Karpas-422 (cell line): ENCODE measurements at regions not wholly inside any gene's neighbourhood (a gene's known extent, or its start where the extent isn't known, plus 50 kb on each side); places are given as distances from the start of the nearest gene placed in this dataset.

Experiments used
- DNase-seq: peaks from one replicate; pipeline ENCODE4 v3.0.0-alpha.2; 2015
- H2AFZ ChIP-seq: fragments of 200-600 bp; sonication (generic); 2 replicates; pipeline ENCODE4 v1.6.1; 2014; ENCODE audit warnings: antibody characterized with exemption, low read length, mixed read lengths
- H3K27ac ChIP-seq: fragments of 200-600 bp; sonication (generic); 2 replicates; pipeline ENCODE4 v1.5.1; 2014; ENCODE audit warnings: mild to moderate bottlenecking, low read length, moderate library complexity
- H3K27me3 ChIP-seq: fragments of 200-600 bp; sonication (generic); 2 replicates; pipeline ENCODE4 v1.6.1; 2014; ENCODE audit warnings: low read length, mixed read lengths
- H3K36me3 ChIP-seq: fragments of 200-600 bp; sonication (generic); 2 replicates; pipeline ENCODE4 v1.6.1; 2014; ENCODE audit warnings: low read length, mixed read lengths; ENCODE audit not compliant: insufficient read depth
- H3K4me1 ChIP-seq: fragments of 200-600 bp; sonication (generic); 2 replicates; pipeline ENCODE4 v1.6.1; 2014; ENCODE audit warnings: mild to moderate bottlenecking, low read length, mixed read lengths
- H3K4me2 ChIP-seq: fragments of 200-600 bp; sonication (generic); 2 replicates; pipeline ENCODE4 v1.6.1; 2014; ENCODE audit warnings: low read length, low read depth, mild to moderate bottlenecking; ENCODE audit not compliant: poor library complexity, severe bottlenecking
- H3K4me3 ChIP-seq: fragments of 200-600 bp; sonication (generic); 2 replicates; pipeline ENCODE4 v1.5.1; 2014; ENCODE audit warnings: mild to moderate bottlenecking, antibody characterized with exemption, low read length, mixed read lengths
- H3K79me2 ChIP-seq: fragments of 200-600 bp; sonication (generic); 2 replicates; pipeline ENCODE4 v1.6.1; 2014; ENCODE audit warnings: mild to moderate bottlenecking, low read length, mixed read lengths
- H3K9ac ChIP-seq: fragments of 200-600 bp; sonication (generic); 2 replicates; pipeline ENCODE4 v1.6.0; 2014; ENCODE audit warnings: low read length
- H3K9me2 ChIP-seq: fragments of 200-600 bp; sonication (generic), shearing (Covaris generic); replicated peaks from 2 replicates; pipeline ENCODE4 v1.6.0; 2014; ENCODE audit warnings: mild to moderate bottlenecking, low read length, moderate library complexity; ENCODE audit not compliant: insufficient read depth
- H3K9me3 ChIP-seq: fragments of 300-700, 200-600 bp; sonication (generic); 2 replicates; pipeline ENCODE4 v1.6.1; 2014; ENCODE audit warnings: low read length, mixed read lengths
- H4K20me1 ChIP-seq: fragments of 200-600 bp; sonication (generic); 2 replicates; pipeline ENCODE4 v1.6.1; 2014; ENCODE audit warnings: mild to moderate bottlenecking, antibody characterized with exemption, low read length, low read depth; ENCODE audit not compliant: insufficient read depth

GRCh38 chr9:99369327-99369722 is 147.2 kb downstream of the SEC61B start:
- no peaks in the 10 kb centered on the region for H4K20me1 ChIP-seq
- no peaks in the 10 kb centered on the region for H3K9me3 ChIP-seq
- no peaks in the 10 kb centered on the region for H3K27me3 ChIP-seq
- no peak overlapping the region for H3K27ac ChIP-seq
- H3K4me3 ChIP-seq, result no peak overlapping the region
- H3K9ac ChIP-seq, result no peak overlapping the region
- H2AFZ ChIP-seq, result no peak overlapping the region
- no peak overlapping the region for H3K4me2 ChIP-seq
- DNase-seq, result no peak
- H3K36me3 ChIP-seq, result no peaks in the 10 kb centered on the region
- H3K9me2 ChIP-seq, result no peaks in the 10 kb centered on the region
- no peaks in the 10 kb centered on the region for H3K79me2 ChIP-seq
- no peaks in the 10 kb centered on the region for H3K4me1 ChIP-seq

GRCh38 chr9:99370376-99370775 is 148.3 kb downstream of the SEC61B start:
- no peak overlapping the region for H3K4me2 ChIP-seq
- no peaks in the 10 kb centered on the region for H3K4me1 ChIP-seq
- no peaks in the 10 kb centered on the region for H3K79me2 ChIP-seq
- H3K9me3 ChIP-seq, result no peaks in the 10 kb centered on the region
- H3K4me3 ChIP-seq, result no peak overlapping the region
- no peak overlapping the region for H3K9ac ChIP-seq
- H3K27me3 ChIP-seq, result no peaks in the 10 kb centered on the region
- no peaks in the 10 kb centered on the region for H3K36me3 ChIP-seq
- H4K20me1 ChIP-seq, result no peaks in the 10 kb centered on the region
- H3K27ac ChIP-seq, result no peak overlapping the region
- H3K9me2 ChIP-seq, result no peaks in the 10 kb centered on the region
- no peak overlapping the region for H2AFZ ChIP-seq
- no peak for DNase-seq

- H3K79me2 ChIP-seq, result no peaks in the 10 kb centered on the region
- no peaks in the 10 kb centered on the region for H3K27me3 ChIP-seq
- H3K9me3 ChIP-seq, result no peaks in the 10 kb centered on the region
- DNase-seq, result no peak
- no peak overlapping the region for H3K27ac ChIP-seq
- no peak overlapping the region for H3K9ac ChIP-seq
- H3K4me1 ChIP-seq, result no peaks in the 10 kb centered on the region
- no peaks in the 10 kb centered on the region for H3K36me3 ChIP-seq
- H4K20me1 ChIP-seq, result no peaks in the 10 kb centered on the region
- no peak overlapping the region for H3K4me2 ChIP-seq
- H2AFZ ChIP-seq, result no peak overlapping the region
- H3K9me2 ChIP-seq, result no peaks in the 10 kb centered on the region
- H3K4me3 ChIP-seq, result no peak overlapping the region
Measured at GRCh38 chr9:99371376-99371775, 149.3 kb downstream of the SEC61B start.

GRCh38 chr9:99373912-99374311 is 151.8 kb downstream of the SEC61B start:
- no peak overlapping the region for H2AFZ ChIP-seq

GRCh38 chr9:99374793-99375192 is 152.7 kb downstream of the SEC61B start:
- Histone ChIP-seq H3K4me2 (no peak overlapping the region), H3K79me2 (no peaks in the 10 kb centered on the region), H3K9ac (no peak overlapping the region), H3K9me3 (no peaks in the 10 kb centered on the region), H4K20me1 (no peaks in the 10 kb centered on the region), H3K4me1 (no peaks in the 10 kb centered on the region), H2AFZ (no peak overlapping the region), H3K36me3 (no peaks in the 10 kb centered on the region), H3K27ac (no peak overlapping the region), H3K4me3 (no peak overlapping the region), H3K9me2 (no peaks in the 10 kb centered on the region), H3K27me3 (no peaks in the 10 kb centered on the region)
- DNase-seq, result no peak

More at GRCh38 chr9:99373912-99374311, 151.8 kb downstream of the SEC61B start:
- Histone ChIP-seq H3K9me2 (no peaks in the 10 kb centered on the region), H3K79me2 (no peaks in the 10 kb centered on the region), H3K27me3 (no peaks in the 10 kb centered on the region), H3K27ac (no peak overlapping the region), H4K20me1 (no peaks in the 10 kb centered on the region), H3K4me2 (no peak overlapping the region), H3K4me3 (no peak overlapping the region), H3K9ac (no peak overlapping the region), H3K4me1 (no peaks in the 10 kb centered on the region), H3K36me3 (no peaks in the 10 kb centered on the region), H3K9me3 (no peaks in the 10 kb centered on the region)
- DNase-seq, result no peak

- no peaks in the 10 kb centered on the region for H3K79me2 ChIP-seq
- no peaks in the 10 kb centered on the region for H3K9me3 ChIP-seq
- H4K20me1 ChIP-seq, result no peaks in the 10 kb centered on the region
Measured at GRCh38 chr9:99375481-99375880, 153.4 kb downstream of the SEC61B start.

GRCh38 chr9:99377790-99378775 is 156.0 kb downstream of the SEC61B start:
- H3K79me2 ChIP-seq, result no peaks in the 10 kb centered on the region
- no peak for DNase-seq

More at GRCh38 chr9:99375481-99375880, 153.4 kb downstream of the SEC61B start:
- Histone ChIP-seq H3K27ac (no peak overlapping the region), H3K36me3 (no peaks in the 10 kb centered on the region), H3K4me3 (no peak overlapping the region), H3K4me1 (no peaks in the 10 kb centered on the region), H3K4me2 (no peak overlapping the region), H3K27me3 (no peaks in the 10 kb centered on the region), H2AFZ (no peak overlapping the region), H3K9me2 (no peaks in the 10 kb centered on the region), H3K9ac (no peak overlapping the region)
- no peak for DNase-seq

GRCh38 chr9:99383536-99383935 is 161.5 kb downstream of the SEC61B start:
- Histone ChIP-seq H3K27me3 (no peaks in the 10 kb centered on the region), H3K27ac (no peak overlapping the region), H2AFZ (no peak overlapping the region), H3K4me2 (no peak overlapping the region), H3K4me3 (no peak overlapping the region), H4K20me1 (no peaks in the 10 kb centered on the region), H3K9me3 (no peaks in the 10 kb centered on the region), H3K36me3 (no peaks in the 10 kb centered on the region), H3K9me2 (no peaks in the 10 kb centered on the region), H3K4me1 (no peaks in the 10 kb centered on the region), H3K79me2 (no peaks in the 10 kb centered on the region), H3K9ac (no peak overlapping the region)
- no peak for DNase-seq

More at GRCh38 chr9:99377790-99378775, 156.0 kb downstream of the SEC61B start:
- Histone ChIP-seq H3K9me3 (no peaks in the 10 kb centered on the region), H3K4me3 (no peak overlapping the region), H3K9me2 (no peaks in the 10 kb centered on the region), H3K9ac (no peak overlapping the region), H3K4me2 (no peak overlapping the region), H3K27ac (no peak overlapping the region), H2AFZ (no peak overlapping the region), H3K27me3 (no peaks in the 10 kb centered on the region), H3K4me1 (no peaks in the 10 kb centered on the region), H3K36me3 (no peaks in the 10 kb centered on the region), H4K20me1 (no peaks in the 10 kb centered on the region)
